IPS-20b (cell line): ENCODE measurements at regions not wholly inside any gene's neighbourhood (a gene's known extent, or its start where the extent isn't known, plus 50 kb on each side); places are given as distances from the start of the nearest gene placed in this dataset.
"Not testable (repeated sequence)": the region's sequence is repeated elsewhere in the genome, so short reads cannot be mapped to it uniquely, and the experiment has no call there.

Source experiments
- H3K27ac ChIP-seq: one replicate; pipeline ENCODE4 v1.5.1; 2013; ENCODE audit warnings: low read length
- H3K27me3 ChIP-seq: 2 replicates; pipeline ENCODE4 v1.6.1; 2013; ENCODE audit warnings: mild to moderate bottlenecking, low read length, inconsistent platforms; ENCODE audit not compliant: insufficient read depth
- H3K36me3 ChIP-seq: 2 replicates; pipeline ENCODE4 v1.6.1; 2013; ENCODE audit warnings: low read depth, mild to moderate bottlenecking, inconsistent platforms, low read length, moderate library complexity; ENCODE audit not compliant: insufficient read depth
- H3K4me1 ChIP-seq: 2 replicates; pipeline ENCODE4 v1.6.1; 2013; ENCODE audit warnings: mild to moderate bottlenecking, control low read depth, inconsistent platforms, low read length, moderate library complexity; ENCODE audit not compliant: insufficient read depth
- H3K4me3 ChIP-seq: 2 replicates; pipeline ENCODE4 v1.5.1; 2013; ENCODE audit warnings: mild to moderate bottlenecking, low read length, inconsistent platforms
- H3K9ac ChIP-seq: 2 replicates; pipeline ENCODE4 v1.6.1; 2013; ENCODE audit warnings: low read depth, mild to moderate bottlenecking, inconsistent platforms, low read length, moderate library complexity
- H3K9me3 ChIP-seq: 2 replicates; pipeline ENCODE4 v1.6.1; 2013; ENCODE audit warnings: mild to moderate bottlenecking, low read depth, low read length, inconsistent platforms; ENCODE audit not compliant: insufficient read depth

- H3K9me3 ChIP-seq, result no peaks in the 10 kb centered on the region
- no peak overlapping the region for H3K27ac ChIP-seq
These were observed 68.0 kb upstream of the ZNF157 start for GRCh38 chrX:47302396-47302795.

DNA sequence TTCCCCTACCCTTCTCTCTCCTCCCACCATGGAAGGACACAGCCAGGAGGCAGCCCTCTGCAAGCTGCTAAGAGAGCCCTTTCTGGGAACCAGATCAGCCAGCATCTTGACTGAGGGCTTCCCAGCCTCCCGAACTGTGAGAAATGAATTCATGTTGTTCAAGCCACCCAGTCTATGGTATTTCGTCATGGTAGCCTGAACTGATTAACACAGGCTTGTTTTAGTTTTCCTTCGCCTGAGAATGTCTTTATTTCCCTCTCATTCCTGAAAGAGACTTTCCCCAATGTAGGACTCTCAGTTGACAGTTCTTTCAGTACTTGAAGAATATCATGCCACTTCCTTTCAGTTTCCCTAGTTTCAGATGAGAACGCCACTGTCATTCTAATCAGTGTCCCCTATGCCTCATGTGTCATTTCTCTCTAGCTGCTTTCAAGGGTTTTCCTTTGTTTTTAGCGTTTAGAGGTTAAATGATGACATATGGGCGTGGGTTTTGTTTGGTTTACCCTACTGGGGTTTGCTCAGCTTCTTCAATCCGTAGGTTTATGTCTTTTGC lies 63.8 kb upstream of the ZNF157 start:
- H3K27me3 ChIP-seq, H3K9ac ChIP-seq: not testable (repeated sequence)

More at GRCh38 chrX:47302396-47302795, 68.0 kb upstream of the ZNF157 start:
- 0 out of 2 replicates have a peak overlapping the region, but pooled peaks have one; percentile 15 for H3K9ac ChIP-seq
- H3K4me3 ChIP-seq, result no peak overlapping the region
- no peaks in the 10 kb centered on the region for H3K36me3 ChIP-seq
- peaks cover 9% of the 10 kb centered on the region; the same call in 1 of the 2 replicates for H3K4me1 ChIP-seq
- no peaks in the 10 kb centered on the region for H3K27me3 ChIP-seq

DNA sequence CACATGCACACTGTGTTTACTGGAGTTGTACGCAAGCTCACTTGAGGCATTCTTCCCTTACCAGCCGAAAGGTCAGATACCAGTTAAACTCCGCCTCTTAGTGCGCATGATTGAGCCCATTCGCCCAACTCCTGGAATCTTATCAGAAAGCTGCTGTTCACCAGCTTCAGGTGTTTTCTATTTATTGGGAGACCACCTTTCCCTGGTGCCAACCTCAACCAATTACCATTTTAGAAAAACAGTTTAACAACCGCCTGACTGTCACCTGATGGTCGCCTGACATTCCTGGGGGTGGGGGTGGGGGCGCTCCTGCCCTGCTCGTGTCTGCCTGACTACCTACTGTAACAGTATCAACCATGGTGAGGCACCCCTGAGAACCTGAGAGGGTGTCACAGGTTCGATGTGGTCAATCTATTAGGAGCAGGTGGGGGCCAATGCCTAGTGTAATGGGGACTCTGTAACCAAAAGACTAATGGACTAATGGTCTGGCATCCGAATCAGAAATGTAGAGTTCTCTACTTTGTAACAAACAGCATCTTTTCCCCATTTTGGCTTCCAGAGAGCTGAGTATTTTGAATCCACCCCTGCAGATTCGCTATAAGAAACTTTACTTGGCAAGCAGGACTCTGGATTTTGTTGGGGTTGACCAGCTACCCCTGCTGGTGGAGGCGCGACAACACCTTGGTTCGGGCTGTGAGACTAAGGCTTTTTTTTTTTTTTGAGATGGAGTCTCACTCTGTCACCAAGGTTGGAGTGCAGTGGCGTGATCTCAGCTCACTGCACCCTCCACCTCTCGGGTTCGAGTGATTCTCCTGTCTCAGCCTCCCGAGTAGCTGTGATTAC lies 58.2 kb upstream of the ZNF157 start:
- Histone ChIP-seq H3K4me1 (peaks cover 14% of the 10 kb centered on the region; the same call in 1 of the 2 replicates), H3K4me3 (peak overlapping the region; percentile 41; the same call in 1 of the 2 replicates), H3K9ac (peak overlapping the region; percentile 67; the same call in 1 of the 2 replicates), H3K9me3 (no peaks in the 10 kb centered on the region), H3K36me3 (no peaks in the 10 kb centered on the region), H3K27me3 (no peaks in the 10 kb centered on the region), H3K27ac (peak overlapping the region; percentile 69)

More for the DNA sequence above, 63.8 kb upstream of the ZNF157 start:
- H3K4me1 ChIP-seq, result peaks cover 10% of the 10 kb centered on the region; the same call in 1 of the 2 replicates
- not testable (repeated sequence) for H3K4me3 ChIP-seq, H3K9me3 ChIP-seq, H3K27ac ChIP-seq, H3K36me3 ChIP-seq

DNA sequence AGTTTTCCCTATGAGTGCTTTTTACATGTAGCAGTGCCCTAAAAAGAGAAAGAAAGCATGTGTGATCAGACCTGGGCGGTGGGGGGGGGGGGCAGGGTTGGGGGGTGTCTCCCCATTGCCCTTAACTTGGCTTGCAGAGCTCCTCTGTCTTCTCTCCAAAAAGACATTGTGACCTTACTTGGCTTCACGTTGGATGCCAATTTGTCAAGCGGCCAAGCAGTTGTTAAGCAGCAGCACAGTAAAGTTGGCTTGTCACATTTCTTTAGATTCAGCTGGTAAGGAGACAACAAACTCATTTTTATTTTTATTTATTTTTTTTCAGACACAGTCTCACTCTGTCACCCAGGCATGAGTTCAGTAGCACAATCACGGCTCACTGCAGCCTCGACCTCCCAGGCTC lies 57.3 kb upstream of the ZNF157 start:
- no peak overlapping the region for H3K9ac ChIP-seq
- no peaks in the 10 kb centered on the region for H3K36me3 ChIP-seq
- H3K4me3 ChIP-seq, result no peak overlapping the region
- no peak overlapping the region for H3K27ac ChIP-seq
- H3K4me1 ChIP-seq, result peaks cover 14% of the 10 kb centered on the region; the same call in 1 of the 2 replicates
- no peaks in the 10 kb centered on the region for H3K27me3 ChIP-seq
- no peaks in the 10 kb centered on the region for H3K9me3 ChIP-seq

- Histone ChIP-seq H3K36me3 (no peaks in the 10 kb centered on the region), H3K27me3 (no peaks in the 10 kb centered on the region), H3K9me3 (no peaks in the 10 kb centered on the region), H3K27ac (peak overlapping the region; percentile 97), H3K9ac (peak overlapping the region; percentile 87), H3K4me3 (peak overlapping the region; percentile 59), H3K4me1 (peaks cover 13% of the 10 kb centered on the region; the same call in 1 of the 2 replicates)
These were observed 53.9 kb upstream of the ZNF157 start for GRCh38 chrX:47316276-47317025.
